ENCODE measurements at regions not wholly inside any gene's neighbourhood (a gene's known extent, or its start where the extent isn't known, plus 50 kb on each side); places are given as distances from the start of the nearest gene placed in this dataset.

DNA sequence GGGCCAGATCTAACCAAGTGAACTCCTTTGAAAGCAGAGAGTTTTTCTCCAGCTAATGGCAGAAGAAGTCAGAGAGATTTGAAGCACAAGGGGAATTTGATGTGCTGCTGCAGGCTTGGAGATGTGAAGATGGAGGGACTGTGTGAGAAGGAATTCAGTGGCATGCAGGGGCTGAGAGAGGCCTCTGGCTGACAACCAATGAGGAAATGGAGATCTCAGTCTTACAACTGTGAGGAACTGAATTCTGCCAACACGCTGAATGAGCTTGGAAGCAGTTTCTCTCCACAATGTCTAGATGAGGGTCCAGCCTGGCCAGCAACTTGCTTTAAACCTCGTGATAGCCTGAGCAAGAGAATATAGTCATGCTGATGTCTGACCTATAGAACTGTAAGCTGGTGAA, 224.1 kb upstream of the DPP10 start:
- TF ChIP-seq, protein P1, sequence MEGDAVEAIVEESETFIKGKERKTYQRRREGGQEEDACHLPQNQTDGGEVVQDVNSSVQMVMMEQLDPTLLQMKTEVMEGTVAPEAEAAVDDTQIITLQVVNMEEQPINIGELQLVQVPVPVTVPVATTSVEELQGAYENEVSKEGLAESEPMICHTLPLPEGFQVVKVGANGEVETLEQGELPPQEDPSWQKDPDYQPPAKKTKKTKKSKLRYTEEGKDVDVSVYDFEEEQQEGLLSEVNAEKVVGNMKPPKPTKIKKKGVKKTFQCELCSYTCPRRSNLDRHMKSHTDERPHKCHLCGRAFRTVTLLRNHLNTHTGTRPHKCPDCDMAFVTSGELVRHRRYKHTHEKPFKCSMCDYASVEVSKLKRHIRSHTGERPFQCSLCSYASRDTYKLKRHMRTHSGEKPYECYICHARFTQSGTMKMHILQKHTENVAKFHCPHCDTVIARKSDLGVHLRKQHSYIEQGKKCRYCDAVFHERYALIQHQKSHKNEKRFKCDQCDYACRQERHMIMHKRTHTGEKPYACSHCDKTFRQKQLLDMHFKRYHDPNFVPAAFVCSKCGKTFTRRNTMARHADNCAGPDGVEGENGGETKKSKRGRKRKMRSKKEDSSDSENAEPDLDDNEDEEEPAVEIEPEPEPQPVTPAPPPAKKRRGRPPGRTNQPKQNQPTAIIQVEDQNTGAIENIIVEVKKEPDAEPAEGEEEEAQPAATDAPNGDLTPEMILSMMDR (IDR thresholded peaks at IDR 0.05; ENCODE audit: low read length), result no peak
- no peak for TF ChIP-seq EZH2 (IDR thresholded peaks at IDR 0.05; ENCODE audit: borderline replicate concordance, low read length)

All from OCI-LY1 (cell line).